ENCODE measurements at regions not wholly inside any gene's neighbourhood (a gene's known extent, or its start where the extent isn't known, plus 50 kb on each side); places are given as distances from the start of the nearest gene placed in this dataset.
A peak's percentile ranks its signal among the peaks of the same experiment; 100 is the strongest.

- TF ChIP-seq CTCF (IDR thresholded peaks at IDR 0.05; ENCODE audit: insufficient read depth, low read depth, low read length) = no peak
- no peak overlapping the region for H3K4me3 ChIP-seq (ENCODE audit: low read depth, low read length)
- peak; percentile 62 for DNase-seq (ENCODE audit: low read depth)
Measured at GRCh38 chr5:68730220-68730978, 363.4 kb upstream of the SLC30A5 start.

GRCh38 chr5:68730979-68731654 is 362.7 kb upstream of the SLC30A5 start:
- DNase-seq (ENCODE audit: low read depth) = no peak
- H3K4me3 ChIP-seq (ENCODE audit: low read depth, low read length) = no peak overlapping the region
- TF ChIP-seq CTCF (IDR thresholded peaks at IDR 0.05; ENCODE audit: insufficient read depth, low read depth, low read length) = no peak

GRCh38 chr5:68732251-68732650 is 361.6 kb upstream of the SLC30A5 start:
- no peak overlapping the region for H3K4me3 ChIP-seq (ENCODE audit: low read depth, low read length)
- TF ChIP-seq CTCF (IDR thresholded peaks at IDR 0.05; ENCODE audit: insufficient read depth, low read depth, low read length) = no peak
- no peak for DNase-seq (ENCODE audit: low read depth)

- DNase-seq (ENCODE audit: low read depth) = no peak
- no peak for TF ChIP-seq CTCF (IDR thresholded peaks at IDR 0.05; ENCODE audit: insufficient read depth, low read depth, low read length)
- no peak overlapping the region for H3K4me3 ChIP-seq (ENCODE audit: low read depth, low read length)
Measured at GRCh38 chr5:68734781-68735180, 359.0 kb upstream of the SLC30A5 start.

- no peak for DNase-seq (ENCODE audit: low read depth)
- no peak overlapping the region for H3K4me3 ChIP-seq (ENCODE audit: low read depth, low read length)
- no peak for TF ChIP-seq CTCF (IDR thresholded peaks at IDR 0.05; ENCODE audit: insufficient read depth, low read depth, low read length)
Measured at GRCh38 chr5:68738236-68738635, 355.6 kb upstream of the SLC30A5 start.

GRCh38 chr5:68738841-68739240 is 355.0 kb upstream of the SLC30A5 start:
- no peak overlapping the region for H3K4me3 ChIP-seq (ENCODE audit: low read depth, low read length)
- no peak for TF ChIP-seq CTCF (IDR thresholded peaks at IDR 0.05; ENCODE audit: insufficient read depth, low read depth, low read length)
- no peak for DNase-seq (ENCODE audit: low read depth)

All from fibroblast of villous mesenchyme (primary cell).